GM04504 (cell line): ENCODE measurements at regions not wholly inside any gene's neighbourhood (a gene's known extent, or its start where the extent isn't known, plus 50 kb on each side); places are given as distances from the start of the nearest gene placed in this dataset.
"Not testable (repeated sequence)": the region's sequence is repeated elsewhere in the genome, so short reads cannot be mapped to it uniquely, and the experiment has no call there.

Experiments
- DNase-seq: peaks from one replicate; pipeline ENCODE4 v3.0.0-alpha.2; 2012; ENCODE audit warnings: low read depth

- no peak for DNase-seq
Observed at GRCh38 chr12:76664731-76665130, 99.2 kb upstream of the ZDHHC17 start.

GRCh38 chr12:76666290-76666835 is 97.6 kb upstream of the ZDHHC17 start:
- DNase-seq, result no peak

GRCh38 chr12:76669981-76670380 is 93.9 kb upstream of the ZDHHC17 start:
- no peak for DNase-seq

- DNase-seq, result peak; percentile 55
Observed at GRCh38 chr12:76670776-76671175, 93.1 kb upstream of the ZDHHC17 start.

GRCh38 chr12:76674669-76675315 is 89.1 kb upstream of the ZDHHC17 start:
- no peak for DNase-seq

- not testable (repeated sequence) for DNase-seq
Observed at GRCh38 chr12:76676261-76676660, 87.7 kb upstream of the ZDHHC17 start.

GRCh38 chr12:76678992-76679391 is 84.9 kb upstream of the ZDHHC17 start:
- DNase-seq, result no peak

GRCh38 chr12:76679778-76680177 is 84.1 kb upstream of the ZDHHC17 start:
- no peak for DNase-seq

GRCh38 chr12:76680940-76681339 is 83.0 kb upstream of the ZDHHC17 start:
- no peak for DNase-seq

- DNase-seq, result no peak
Observed at GRCh38 chr12:76685246-76685678, 78.7 kb upstream of the ZDHHC17 start.

GRCh38 chr12:76687981-76688380 is 75.9 kb upstream of the ZDHHC17 start:
- DNase-seq, result no peak

- DNase-seq, result no peak
Observed at GRCh38 chr12:76688631-76689030, 75.3 kb upstream of the ZDHHC17 start.

GRCh38 chr12:76690921-76691700 is 72.8 kb upstream of the ZDHHC17 start:
- DNase-seq, result no peak

- DNase-seq, result no peak
Observed at GRCh38 chr12:76692846-76693245, 71.1 kb upstream of the ZDHHC17 start.

- no peak for DNase-seq
Observed at GRCh38 chr12:76694369-76694768, 69.5 kb upstream of the ZDHHC17 start.

GRCh38 chr12:76696186-76696585 is 67.7 kb upstream of the ZDHHC17 start:
- DNase-seq, result no peak

- no peak for DNase-seq
Observed at GRCh38 chr12:76697849-76698248, 66.1 kb upstream of the ZDHHC17 start.

- no peak for DNase-seq
Observed at GRCh38 chr12:76698316-76698715, 65.6 kb upstream of the ZDHHC17 start.

GRCh38 chr12:76698966-76699365 is 64.9 kb upstream of the ZDHHC17 start:
- no peak for DNase-seq

- no peak for DNase-seq
Observed at GRCh38 chr12:76701690-76702089, 62.2 kb upstream of the ZDHHC17 start.

GRCh38 chr12:76702946-76703345 is 61.0 kb upstream of the ZDHHC17 start:
- no peak for DNase-seq

- DNase-seq, result no peak
Observed at GRCh38 chr12:76704693-76705092, 59.2 kb upstream of the ZDHHC17 start.

GRCh38 chr12:76706101-76706500 is 57.8 kb upstream of the ZDHHC17 start:
- DNase-seq, result no peak
